CD4-positive, alpha-beta memory T cell (primary cell): ENCODE measurements at regions not wholly inside any gene's neighbourhood (a gene's known extent, or its start where the extent isn't known, plus 50 kb on each side); places are given as distances from the start of the nearest gene placed in this dataset.

Experiments used
- CTCF ChIA-PET: fragments of 350-600 bp; sonication (Branson Sonifier 250); formaldehyde crosslinking; loops from one replicate; lab custom pipeline; 2021; ENCODE audit warnings: inconsistent platforms; ENCODE audit not compliant: partially characterized antibody; lab: Charles Lee
- POLR2A ChIA-PET: fragments of 350-600 bp; sonication (Branson Sonifier 250); formaldehyde crosslinking; loops from one replicate; lab custom pipeline; 2021; ENCODE audit not compliant: partially characterized antibody; lab: Charles Lee
- DNase-seq, 5 donors: peaks; one replicate each; pipeline versions ENCODE4 v3.0.0 to v3.0.0-alpha.2; 2020 to 2022; ENCODE audit warnings: mixed read lengths in 1 of 5
- H3K27ac ChIP-seq: one replicate; pipeline ENCODE4 v1.7.0; 2013; ENCODE audit warnings: low read depth, low read length
- H3K27me3 ChIP-seq: 2 replicates; pipeline ENCODE4 v1.7.0; 2013; ENCODE audit warnings: mild to moderate bottlenecking, low read length, moderate library complexity; ENCODE audit not compliant: insufficient read depth
- H3K36me3 ChIP-seq: 2 replicates; pipeline ENCODE4 v1.7.0; 2013; ENCODE audit warnings: mild to moderate bottlenecking, low read length, moderate library complexity; ENCODE audit not compliant: insufficient read depth
- H3K4me1 ChIP-seq: 2 replicates; pipeline ENCODE4 v1.7.0; 2013; ENCODE audit warnings: mild to moderate bottlenecking, low read length, moderate library complexity; ENCODE audit not compliant: insufficient read depth
- H3K4me3 ChIP-seq, 2 donors: one replicate each; pipeline ENCODE4 v1.7.0; 2013; ENCODE audit warnings: low read length in 2 of 2, mild to moderate bottlenecking in 1 of 2
- H3K9me3 ChIP-seq, 2 donors: one replicate each; pipeline ENCODE4 v1.7.0; 2013; ENCODE audit warnings: low read length in 2 of 2, control low read depth in 1 of 2; ENCODE audit not compliant: control insufficient read depth in 1 of 2
- H3K27ac Mint-ChIP-seq, 7 donors: one replicate each; pipeline ENCODE4 v1.8.0; 2020 to 2021; ENCODE audit warnings: mixed read lengths in 7 of 7, mild to moderate bottlenecking in 6 of 7, inconsistent platforms in 3 of 7, moderate library complexity in 3 of 7
- H3K27me3 Mint-ChIP-seq, 2 donors: one replicate each; pipeline ENCODE4 v1.8.0; 2020 to 2021; ENCODE audit warnings: mixed read lengths in 2 of 2
- H3K36me3 Mint-ChIP-seq, 2 donors: one replicate each; pipeline ENCODE4 v1.8.0; 2020 to 2021; ENCODE audit warnings: mixed read lengths in 2 of 2, inconsistent platforms in 1 of 2, mild to moderate bottlenecking in 1 of 2
- H3K4me1 Mint-ChIP-seq, 4 donors: one replicate each; pipeline ENCODE4 v1.8.0; 2020 to 2021; ENCODE audit warnings: mixed read lengths in 4 of 4, mild to moderate bottlenecking in 1 of 4
- H3K4me3 Mint-ChIP-seq, 8 donors: one replicate each; pipeline ENCODE4 v1.8.0; 2020 to 2021; ENCODE audit warnings: mixed read lengths in 8 of 8, mild to moderate bottlenecking in 7 of 8, moderate library complexity in 6 of 8, inconsistent platforms in 3 of 8
- H3K9me3 Mint-ChIP-seq, 8 donors: one replicate each; pipeline ENCODE4 v1.8.0; 2020 to 2021; ENCODE audit warnings: mixed read lengths in 8 of 8, mild to moderate bottlenecking in 5 of 8, inconsistent platforms in 3 of 8, moderate library complexity in 1 of 8
- intact Hi-C: fragments of 100-400 bp; cut with micrococcal nuclease; formaldehyde crosslinking; loops from one replicate; pipeline ENCODE4 v1.15.1; 2023

DNA sequence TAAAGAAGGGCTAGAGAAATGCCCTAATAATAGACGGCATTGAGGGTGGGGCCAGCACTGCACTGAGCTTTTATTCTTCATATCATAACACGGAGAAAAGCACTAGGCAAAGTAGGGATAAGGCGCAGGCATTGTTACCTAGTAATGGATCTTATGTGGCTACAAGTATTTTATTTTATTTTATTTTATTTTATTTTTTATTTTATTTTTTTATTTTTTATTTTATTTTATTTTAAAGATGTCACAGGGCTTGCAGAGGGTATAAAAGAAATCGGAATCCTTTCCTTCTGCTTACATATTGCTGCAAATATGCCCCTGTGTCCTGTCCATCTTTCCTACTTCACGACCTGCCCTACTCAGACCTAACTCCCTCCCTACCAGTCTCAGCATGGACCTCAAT, 452.0 kb upstream of the KIRREL3 start:
- Mint-ChIP-seq H3K27ac (no peak overlapping the region), H3K9me3 (peaks cover 0 to under 1% (median 0%) of the 10 kb centered on the region in 8 donors), H3K36me3 (no peaks in the 10 kb centered on the region), H3K4me1 (no peaks in the 10 kb centered on the region), H3K4me3 (no peak overlapping the region), H3K27me3 (no peaks in the 10 kb centered on the region)
- no peaks in the 10 kb centered on the region for H3K4me1 ChIP-seq
- DNase-seq = no peak
- no peaks in the 10 kb centered on the region for H3K27me3 ChIP-seq
- intact Hi-C loops = no loop called here
- H3K4me3 ChIP-seq = no peak overlapping the region
- CTCF ChIA-PET = no interaction called here
- no peaks in the 10 kb centered on the region for H3K9me3 ChIP-seq
- H3K36me3 ChIP-seq = no peaks in the 10 kb centered on the region
- no peak overlapping the region for H3K27ac ChIP-seq
- POLR2A ChIA-PET = no interaction called here

DNA sequence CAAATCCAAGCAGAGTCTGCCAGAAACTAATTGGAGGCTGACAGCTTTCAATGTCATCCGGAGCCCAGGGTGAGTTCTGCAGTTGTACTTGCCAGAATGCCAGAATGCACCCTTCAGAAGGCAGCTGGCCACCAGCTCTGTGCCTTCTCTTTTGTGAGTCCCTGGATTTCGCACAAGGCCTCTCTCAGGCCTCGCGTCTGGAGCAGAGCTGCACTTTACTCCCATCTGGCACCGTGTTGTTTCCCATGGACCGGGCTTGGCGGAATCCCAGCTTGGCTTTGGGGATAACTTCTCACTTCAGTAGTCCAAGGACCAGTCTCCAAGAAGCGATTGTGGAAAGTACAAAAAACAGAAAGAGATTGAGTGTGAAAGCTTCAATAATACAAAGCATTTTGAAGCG, 451.3 kb upstream of the KIRREL3 start:
- H3K9me3 Mint-ChIP-seq = peaks cover 0 to 2% (median 0%) of the 10 kb centered on the region in 8 donors
- no peak overlapping the region for H3K27ac Mint-ChIP-seq
- H3K4me3 ChIP-seq = no peak overlapping the region

GRCh38 chr11:127448101-127448500, 447.5 kb upstream of the KIRREL3 start:
- POLR2A ChIA-PET = no interaction called here
- DNase-seq = no peak
- Histone ChIP-seq H3K9me3 (no peaks in the 10 kb centered on the region), H3K4me1 (no peaks in the 10 kb centered on the region), H3K27me3 (no peaks in the 10 kb centered on the region), H3K27ac (no peak overlapping the region), H3K36me3 (no peaks in the 10 kb centered on the region), H3K4me3 (no peak overlapping the region)
- intact Hi-C loops = no loop called here
- no peaks in the 10 kb centered on the region for H3K36me3 Mint-ChIP-seq
- no peak overlapping the region for H3K4me3 Mint-ChIP-seq
- peaks cover 0 to 4% (median 0%) of the 10 kb centered on the region in 8 donors for H3K9me3 Mint-ChIP-seq
- no peaks in the 10 kb centered on the region for H3K4me1 Mint-ChIP-seq
- peak overlapping the region in 1 of 7 donors; percentile 57 for H3K27ac Mint-ChIP-seq
- no peaks in the 10 kb centered on the region for H3K27me3 Mint-ChIP-seq
- CTCF ChIA-PET = no interaction called here

More for the DNA sequence above, 451.3 kb upstream of the KIRREL3 start:
- Mint-ChIP-seq H3K4me1 (no peaks in the 10 kb centered on the region), H3K4me3 (no peak overlapping the region), H3K36me3 (no peaks in the 10 kb centered on the region), H3K27me3 (no peaks in the 10 kb centered on the region)
- intact Hi-C loops = no loop called here
- ChIA-PET POLR2A (no interaction called here), CTCF (interaction anchor here (0.8 to 1.4 kb wide), 2 partner anchors 12 to 16 kb away, joined by 3 read pairs; no protein-coding TSS in a partner anchor)
- Histone ChIP-seq H3K9me3 (no peaks in the 10 kb centered on the region), H3K27ac (no peak overlapping the region), H3K4me1 (no peaks in the 10 kb centered on the region), H3K36me3 (no peaks in the 10 kb centered on the region), H3K27me3 (no peaks in the 10 kb centered on the region)
- no peak for DNase-seq

DNA sequence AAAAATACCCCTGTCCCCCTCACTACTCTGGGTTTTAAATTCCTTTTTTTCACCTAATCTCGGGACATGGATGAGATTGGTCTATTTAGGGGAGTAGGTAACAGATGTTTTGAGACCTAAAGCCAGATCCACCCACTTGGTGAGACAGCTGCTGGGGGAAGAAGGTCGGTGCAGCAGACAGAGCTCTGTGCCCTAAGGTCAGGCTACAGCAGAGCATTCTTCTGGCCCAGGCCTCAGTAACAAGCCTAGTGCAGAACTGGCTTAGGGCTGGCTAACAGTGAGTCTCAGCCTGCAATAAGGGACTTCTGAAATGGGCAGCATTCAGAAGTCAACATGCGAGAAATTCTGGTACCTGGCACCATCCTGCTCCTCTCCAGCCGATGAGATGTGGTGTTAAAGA, 444.9 kb upstream of the KIRREL3 start:
- DNase-seq = no peak
- ChIA-PET POLR2A (no interaction called here), CTCF (no interaction called here)
- no peak overlapping the region for H3K27ac Mint-ChIP-seq
- Histone ChIP-seq H3K4me1 (no peaks in the 10 kb centered on the region), H3K27me3 (no peaks in the 10 kb centered on the region), H3K4me3 (no peak overlapping the region), H3K36me3 (no peaks in the 10 kb centered on the region), H3K9me3 (no peaks in the 10 kb centered on the region), H3K27ac (no peak overlapping the region)
- peaks cover 0 to 1% of the 10 kb centered on the region in 2 donors for H3K27me3 Mint-ChIP-seq
- H3K4me1 Mint-ChIP-seq = no peaks in the 10 kb centered on the region
- H3K4me3 Mint-ChIP-seq = no peak overlapping the region
- peaks cover 0 to 4% (median 0%) of the 10 kb centered on the region in 8 donors for H3K9me3 Mint-ChIP-seq
- intact Hi-C loops = no loop called here
- H3K36me3 Mint-ChIP-seq = no peaks in the 10 kb centered on the region

- POLR2A ChIA-PET = no interaction called here
- H3K4me1 ChIP-seq = no peaks in the 10 kb centered on the region
- Mint-ChIP-seq H3K4me3 (no peak overlapping the region), H3K27ac (no peak overlapping the region), H3K4me1 (no peaks in the 10 kb centered on the region), H3K36me3 (no peaks in the 10 kb centered on the region), H3K27me3 (peaks cover 0 to 4% of the 10 kb centered on the region in 2 donors), H3K9me3 (peaks cover 0 to 9% (median 2%) of the 10 kb centered on the region in 8 donors)
- CTCF ChIA-PET = no interaction called here
- no peak overlapping the region for H3K27ac ChIP-seq
- no peaks in the 10 kb centered on the region for H3K9me3 ChIP-seq
- DNase-seq = no peak
- intact Hi-C loops = no loop called here
- H3K4me3 ChIP-seq = no peak overlapping the region
- no peaks in the 10 kb centered on the region for H3K36me3 ChIP-seq
- no peaks in the 10 kb centered on the region for H3K27me3 ChIP-seq
Measured at GRCh38 chr11:127443297-127443696, 442.7 kb upstream of the KIRREL3 start.

DNA sequence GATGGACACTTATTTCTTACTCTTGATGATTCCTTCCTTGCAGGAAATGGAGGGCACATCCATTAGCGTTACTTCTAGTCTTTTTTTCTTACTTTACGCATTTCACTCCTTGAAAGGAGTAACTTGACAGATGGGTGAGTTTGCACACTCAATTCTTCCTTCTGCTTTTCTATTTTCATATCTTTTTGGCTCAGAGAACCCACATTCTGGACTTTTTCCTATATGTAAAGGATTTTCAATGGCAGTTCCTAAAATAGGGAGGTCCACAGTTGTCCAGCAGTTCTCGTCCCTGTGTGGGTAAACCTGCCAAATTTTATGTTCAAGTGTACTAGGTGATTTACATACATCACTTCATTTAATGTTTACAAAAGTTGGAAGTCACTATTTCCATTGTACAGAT, 440.0 kb upstream of the KIRREL3 start:
- intact Hi-C loops = no loop called here
- Mint-ChIP-seq H3K4me1 (no peaks in the 10 kb centered on the region), H3K36me3 (no peaks in the 10 kb centered on the region), H3K27ac (no peak overlapping the region), H3K9me3 (peaks cover 0 to 7% (median under 1%) of the 10 kb centered on the region in 8 donors), H3K4me3 (no peak overlapping the region), H3K27me3 (peaks cover 2 to 4% of the 10 kb centered on the region in 2 donors)
- H3K4me1 ChIP-seq = no peaks in the 10 kb centered on the region
- POLR2A ChIA-PET = no interaction called here
- CTCF ChIA-PET = no interaction called here
- H3K27me3 ChIP-seq = no peaks in the 10 kb centered on the region
- H3K27ac ChIP-seq = no peak overlapping the region
- no peaks in the 10 kb centered on the region for H3K9me3 ChIP-seq
- no peak for DNase-seq
- no peak overlapping the region for H3K4me3 ChIP-seq
- no peaks in the 10 kb centered on the region for H3K36me3 ChIP-seq

GRCh38 chr11:127425281-127425680, 424.7 kb upstream of the KIRREL3 start:
- no peak overlapping the region for H3K4me3 ChIP-seq
- DNase-seq = no peak
- Mint-ChIP-seq H3K27me3 (no peaks in the 10 kb centered on the region), H3K4me3 (no peak overlapping the region), H3K27ac (no peak overlapping the region), H3K36me3 (no peaks in the 10 kb centered on the region), H3K9me3 (peaks cover 0 to 3% (median 0%) of the 10 kb centered on the region in 8 donors), H3K4me1 (no peaks in the 10 kb centered on the region)
- intact Hi-C loops = no loop called here
- no peak overlapping the region for H3K27ac ChIP-seq
- no peaks in the 10 kb centered on the region for H3K4me1 ChIP-seq
- no peaks in the 10 kb centered on the region for H3K27me3 ChIP-seq
- H3K36me3 ChIP-seq = no peaks in the 10 kb centered on the region
- ChIA-PET POLR2A (no interaction called here), CTCF (no interaction called here)
- H3K9me3 ChIP-seq = no peaks in the 10 kb centered on the region

DNA sequence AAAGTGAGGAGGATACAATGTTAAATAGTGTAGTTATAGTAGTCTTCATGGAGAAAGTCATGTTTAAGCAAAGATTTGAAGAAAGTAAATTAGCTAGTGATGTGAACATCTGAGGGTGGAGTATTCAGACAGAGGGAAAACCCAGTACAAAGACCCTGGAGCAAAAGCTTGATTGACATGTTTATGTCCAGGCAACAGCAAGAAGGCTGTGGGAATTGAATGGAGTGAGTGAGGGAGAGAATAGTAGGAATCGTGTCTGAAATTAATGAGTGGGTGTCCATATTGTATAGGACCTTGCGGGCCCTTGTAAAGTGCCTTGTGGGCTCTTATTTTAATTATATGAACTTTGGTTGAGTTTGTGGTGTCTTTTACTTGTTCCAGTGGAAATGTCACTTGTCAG, 424.1 kb upstream of the KIRREL3 start:
- H3K4me3 ChIP-seq = no peak overlapping the region
- H3K36me3 ChIP-seq = no peaks in the 10 kb centered on the region
- H3K27me3 Mint-ChIP-seq = no peaks in the 10 kb centered on the region
- H3K4me3 Mint-ChIP-seq = no peak overlapping the region
- H3K4me1 Mint-ChIP-seq = no peaks in the 10 kb centered on the region
- ChIA-PET POLR2A (no interaction called here), CTCF (no interaction called here)
- no peak overlapping the region for H3K27ac Mint-ChIP-seq
- peaks cover 0 to 3% (median 0%) of the 10 kb centered on the region in 8 donors for H3K9me3 Mint-ChIP-seq
- no peaks in the 10 kb centered on the region for H3K4me1 ChIP-seq
- H3K27ac ChIP-seq = no peak overlapping the region
- intact Hi-C loops = no loop called here
- H3K27me3 ChIP-seq = no peaks in the 10 kb centered on the region
- no peaks in the 10 kb centered on the region for H3K9me3 ChIP-seq
- H3K36me3 Mint-ChIP-seq = no peaks in the 10 kb centered on the region
- no peak for DNase-seq
